ENCODE measurements at regions not wholly inside any gene's neighbourhood (a gene's known extent, or its start where the extent isn't known, plus 50 kb on each side); places are given as distances from the start of the nearest gene placed in this dataset.

DNA sequence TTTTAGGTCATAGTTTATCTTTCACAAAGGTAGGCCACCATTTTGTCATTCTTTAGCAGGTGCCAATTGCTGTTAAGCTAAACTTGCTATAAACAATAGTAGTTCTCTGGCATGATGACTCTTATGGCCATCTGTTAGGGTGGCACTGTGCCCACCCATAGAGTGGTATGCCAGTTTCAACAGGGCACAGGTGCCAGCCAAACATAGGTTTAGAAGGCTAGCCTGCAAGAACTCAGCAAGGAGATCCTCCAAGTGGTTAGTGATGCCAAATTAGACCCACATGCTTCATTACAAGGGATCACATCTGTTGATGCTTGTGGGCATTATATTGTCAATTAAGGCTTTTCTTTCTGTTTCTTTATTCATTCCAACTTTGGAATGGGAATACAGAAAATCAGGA is 204.5 kb downstream of the FMR1NB start:
- Histone ChIP-seq H3K27me3 (ENCODE audit: insufficient read depth, low read length) (no peaks in the 10 kb centered on the region), H3K4me1 (ENCODE audit: insufficient read depth, low read length) (no peaks in the 10 kb centered on the region), H3K4me3 (ENCODE audit: low read length) (no peak overlapping the region), H3K9me3 (ENCODE audit: insufficient read depth, low read depth, low read length) (no peaks in the 10 kb centered on the region), H3K9ac (ENCODE audit: low read depth, low read length) (no peak overlapping the region), H3K36me3 (ENCODE audit: insufficient read depth, low read depth, low read length) (no peaks in the 10 kb centered on the region), H3K27ac (ENCODE audit: low read length) (no peak overlapping the region)

DNA sequence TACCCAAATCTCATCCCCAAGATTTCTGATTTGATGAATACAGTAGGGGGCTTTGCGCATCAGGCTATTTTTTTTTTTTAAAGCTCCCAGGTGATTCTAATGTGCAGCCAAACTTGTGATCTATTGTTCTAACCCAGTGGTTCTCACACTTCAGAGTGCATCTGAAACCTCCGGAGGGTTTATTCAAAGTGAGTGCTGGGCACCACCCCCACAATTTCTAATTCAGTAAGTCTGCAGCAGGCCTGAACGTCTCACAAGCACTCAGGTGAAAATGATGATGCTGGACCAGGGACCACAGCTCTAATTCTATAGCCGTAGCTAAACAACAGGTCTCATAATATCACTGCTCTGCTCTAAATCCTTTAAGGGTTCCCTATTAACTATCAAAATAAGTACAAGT is 211.4 kb downstream of the FMR1NB start:
- Histone ChIP-seq H3K27ac (ENCODE audit: low read length) (no peak overlapping the region), H3K4me1 (ENCODE audit: insufficient read depth, low read length) (no peaks in the 10 kb centered on the region), H3K4me3 (ENCODE audit: low read length) (no peak overlapping the region)

DNA sequence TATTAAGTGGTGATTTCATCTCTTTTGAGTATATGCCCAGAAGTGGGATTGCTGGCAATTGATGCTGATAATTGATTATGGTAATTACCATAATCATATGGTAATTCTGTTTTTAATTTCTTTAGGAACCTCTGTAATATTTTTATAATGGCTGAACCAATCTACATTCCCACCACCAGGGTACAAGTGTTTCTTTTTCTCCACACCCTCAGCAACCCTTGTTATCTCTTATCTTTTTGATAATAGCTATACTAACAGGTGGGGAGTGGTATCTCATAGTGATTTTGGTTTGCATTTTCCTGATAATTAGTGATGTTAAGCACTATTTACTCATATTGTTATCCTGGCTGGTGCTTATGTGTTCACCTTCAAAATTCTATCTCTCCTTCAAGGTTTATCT is 212.6 kb downstream of the FMR1NB start:
- Histone ChIP-seq H3K4me3 (ENCODE audit: low read length) (no peak overlapping the region), H3K27ac (ENCODE audit: low read length) (no peak overlapping the region), H3K27me3 (ENCODE audit: insufficient read depth, low read length) (no peaks in the 10 kb centered on the region), H3K4me1 (ENCODE audit: insufficient read depth, low read length) (no peaks in the 10 kb centered on the region), H3K36me3 (ENCODE audit: insufficient read depth, low read depth, low read length) (no peaks in the 10 kb centered on the region), H3K9me3 (ENCODE audit: insufficient read depth, low read depth, low read length) (no peaks in the 10 kb centered on the region), H3K9ac (ENCODE audit: low read depth, low read length) (no peak overlapping the region)

More for the DNA sequence above, 211.4 kb downstream of the FMR1NB start:
- no peaks in the 10 kb centered on the region for H3K27me3 ChIP-seq (ENCODE audit: insufficient read depth, low read length)
- no peaks in the 10 kb centered on the region for H3K9me3 ChIP-seq (ENCODE audit: insufficient read depth, low read depth, low read length)
- no peaks in the 10 kb centered on the region for H3K36me3 ChIP-seq (ENCODE audit: insufficient read depth, low read depth, low read length)
- H3K9ac ChIP-seq (ENCODE audit: low read depth, low read length), result no peak overlapping the region

DNA sequence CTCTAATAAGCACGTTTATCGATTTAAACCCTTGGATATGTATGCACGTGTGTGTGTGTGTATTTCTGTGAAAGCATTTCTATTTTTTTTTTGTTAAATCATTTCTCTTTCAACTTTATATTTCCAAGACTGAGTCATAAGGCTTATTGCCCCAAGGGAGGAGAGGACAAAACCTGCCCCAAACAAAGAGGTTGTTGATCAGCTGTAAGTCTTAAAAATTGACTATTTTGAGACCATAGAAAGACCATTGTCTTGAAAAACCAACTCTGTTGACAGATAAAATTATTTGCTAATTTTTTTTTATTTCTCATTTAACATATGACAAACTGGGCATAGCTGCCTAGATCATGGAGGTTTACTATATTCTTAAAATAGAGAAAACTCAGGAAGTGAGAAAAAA is 222.4 kb downstream of the FMR1NB start:
- Histone ChIP-seq H3K27ac (ENCODE audit: low read length) (no peak overlapping the region), H3K36me3 (ENCODE audit: insufficient read depth, low read depth, low read length) (no peaks in the 10 kb centered on the region), H3K9ac (ENCODE audit: low read depth, low read length) (no peak overlapping the region), H3K27me3 (ENCODE audit: insufficient read depth, low read length) (no peaks in the 10 kb centered on the region), H3K4me3 (ENCODE audit: low read length) (no peak overlapping the region), H3K9me3 (ENCODE audit: insufficient read depth, low read depth, low read length) (no peaks in the 10 kb centered on the region), H3K4me1 (ENCODE audit: insufficient read depth, low read length) (no peaks in the 10 kb centered on the region)

DNA sequence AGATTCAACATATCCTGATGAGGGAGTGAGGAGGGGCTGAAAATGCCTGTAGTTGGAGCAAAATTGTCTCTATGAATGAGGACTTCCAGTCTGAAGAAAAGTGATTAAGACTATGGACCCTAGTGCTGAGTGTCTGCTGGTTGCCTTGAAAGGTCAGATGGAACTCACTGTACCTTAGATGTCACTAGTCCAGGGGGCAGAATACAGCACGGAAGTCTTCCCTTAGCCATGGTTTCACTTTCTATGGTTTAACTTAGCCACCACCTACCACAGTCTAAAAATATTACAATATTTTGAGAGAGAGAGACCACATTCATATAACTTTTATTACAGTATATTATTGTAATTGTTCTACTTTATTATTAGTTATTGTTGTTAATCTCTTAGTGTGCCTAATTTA is 223.1 kb downstream of the FMR1NB start:
- H3K9me3 ChIP-seq (ENCODE audit: insufficient read depth, low read depth, low read length), result no peaks in the 10 kb centered on the region
- H3K4me3 ChIP-seq (ENCODE audit: low read length), result no peak overlapping the region
- H3K27ac ChIP-seq (ENCODE audit: low read length), result no peak overlapping the region
- no peaks in the 10 kb centered on the region for H3K27me3 ChIP-seq (ENCODE audit: insufficient read depth, low read length)
- no peaks in the 10 kb centered on the region for H3K36me3 ChIP-seq (ENCODE audit: insufficient read depth, low read depth, low read length)
- H3K9ac ChIP-seq (ENCODE audit: low read depth, low read length), result no peak overlapping the region
- no peaks in the 10 kb centered on the region for H3K4me1 ChIP-seq (ENCODE audit: insufficient read depth, low read length)

DNA sequence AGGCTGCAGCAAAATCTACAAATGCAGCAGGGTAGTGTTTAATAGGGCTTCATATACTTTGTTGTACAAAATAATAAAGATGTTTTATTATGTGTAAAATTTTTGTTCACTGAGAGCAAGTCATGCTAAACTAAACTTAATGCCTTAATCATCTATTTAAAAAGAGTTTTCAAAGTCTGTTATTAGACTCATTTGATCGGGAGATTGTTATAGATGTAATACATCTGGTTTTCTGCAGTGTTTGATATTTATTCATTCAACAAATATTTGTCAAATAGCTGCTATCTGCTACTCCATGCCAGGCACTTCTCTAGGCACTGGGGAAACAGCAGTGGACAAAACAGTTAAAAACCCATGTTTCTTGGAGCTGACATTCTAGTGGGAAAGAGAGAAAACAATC is 233.6 kb downstream of the FMR1NB start:
- Histone ChIP-seq H3K4me3 (ENCODE audit: low read length) (no peak overlapping the region), H3K9me3 (ENCODE audit: insufficient read depth, low read depth, low read length) (no peaks in the 10 kb centered on the region), H3K36me3 (ENCODE audit: insufficient read depth, low read depth, low read length) (no peaks in the 10 kb centered on the region), H3K4me1 (ENCODE audit: insufficient read depth, low read length) (no peaks in the 10 kb centered on the region), H3K9ac (ENCODE audit: low read depth, low read length) (no peak overlapping the region), H3K27me3 (ENCODE audit: insufficient read depth, low read length) (no peaks in the 10 kb centered on the region), H3K27ac (ENCODE audit: low read length) (no peak overlapping the region)

DNA sequence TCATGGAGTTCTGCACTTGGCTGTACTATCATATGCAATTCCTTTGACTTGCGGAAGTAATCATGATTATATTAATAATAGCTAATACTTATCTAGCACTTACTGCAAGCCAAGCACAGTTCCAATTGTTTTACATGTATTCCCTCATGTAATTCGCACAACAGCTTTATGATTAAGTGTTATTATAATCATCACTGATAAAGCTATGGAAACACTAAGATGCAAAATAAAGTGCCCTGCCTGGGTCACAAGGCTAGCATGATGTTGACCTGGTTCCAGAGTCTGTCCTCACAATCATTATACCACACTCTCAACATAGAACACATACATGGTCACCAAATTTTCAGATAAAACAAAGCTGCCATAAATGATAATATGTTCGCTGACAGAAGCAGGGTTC is 234.6 kb downstream of the FMR1NB start:
- H3K4me1 ChIP-seq (ENCODE audit: insufficient read depth, low read length), result no peaks in the 10 kb centered on the region
- H3K9me3 ChIP-seq (ENCODE audit: insufficient read depth, low read depth, low read length), result no peaks in the 10 kb centered on the region
- no peaks in the 10 kb centered on the region for H3K36me3 ChIP-seq (ENCODE audit: insufficient read depth, low read depth, low read length)
- no peak overlapping the region for H3K9ac ChIP-seq (ENCODE audit: low read depth, low read length)
- no peak overlapping the region for H3K4me3 ChIP-seq (ENCODE audit: low read length)
- no peaks in the 10 kb centered on the region for H3K27me3 ChIP-seq (ENCODE audit: insufficient read depth, low read length)
- H3K27ac ChIP-seq (ENCODE audit: low read length), result no peak overlapping the region

DNA sequence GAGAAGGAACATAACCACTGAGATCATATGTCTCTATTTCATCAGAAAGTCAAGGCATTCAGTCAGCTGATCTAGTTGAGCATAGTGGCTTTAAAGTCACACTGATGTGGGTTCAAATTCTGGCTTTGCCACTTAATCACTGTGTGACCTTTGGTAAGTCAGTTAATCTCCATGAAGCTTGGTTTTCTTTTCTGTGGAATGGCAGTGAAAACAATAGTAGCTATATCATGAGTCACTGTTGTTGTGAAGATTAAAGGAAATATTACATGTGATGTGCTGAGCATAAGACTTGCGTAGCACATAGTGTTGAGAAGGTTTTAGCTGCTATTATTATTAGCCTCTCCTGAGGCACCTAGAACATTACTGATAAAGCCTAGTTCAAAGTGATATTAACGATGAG is 242.2 kb downstream of the FMR1NB start:
- H3K9me3 ChIP-seq (ENCODE audit: insufficient read depth, low read depth, low read length), result no peaks in the 10 kb centered on the region; the same call in 1 of the 2 replicates
- H3K27ac ChIP-seq (ENCODE audit: low read length), result no peak overlapping the region
- no peaks in the 10 kb centered on the region for H3K4me1 ChIP-seq (ENCODE audit: insufficient read depth, low read length)
- no peaks in the 10 kb centered on the region for H3K36me3 ChIP-seq (ENCODE audit: insufficient read depth, low read depth, low read length)
- H3K27me3 ChIP-seq (ENCODE audit: insufficient read depth, low read length), result no peaks in the 10 kb centered on the region
- no peak overlapping the region for H3K4me3 ChIP-seq (ENCODE audit: low read length)
- H3K9ac ChIP-seq (ENCODE audit: low read depth, low read length), result no peak overlapping the region

DNA sequence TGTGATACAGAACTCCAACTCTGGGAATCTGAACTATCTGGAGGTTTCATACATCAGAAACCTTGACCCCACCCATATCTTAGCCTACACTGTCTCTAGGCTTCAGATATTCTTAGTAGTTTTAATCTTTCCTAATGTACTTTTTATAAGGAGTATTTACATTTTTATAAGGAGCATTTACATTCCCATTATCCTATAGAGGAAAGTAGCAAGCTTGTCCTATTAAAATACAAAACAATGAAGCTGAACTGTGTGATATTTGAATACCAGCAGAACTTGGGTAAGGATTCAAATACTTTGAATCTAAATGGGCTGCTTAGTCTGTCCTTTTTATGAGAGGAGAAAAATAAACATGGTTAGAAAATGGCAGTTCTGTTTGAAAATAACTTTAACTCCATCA is 247.4 kb downstream of the FMR1NB start:
- no peak overlapping the region for H3K4me3 ChIP-seq (ENCODE audit: low read length)
- no peak overlapping the region for H3K27ac ChIP-seq (ENCODE audit: low read length)
- no peaks in the 10 kb centered on the region; the same call in 1 of the 2 replicates for H3K9me3 ChIP-seq (ENCODE audit: insufficient read depth, low read depth, low read length)
- H3K9ac ChIP-seq (ENCODE audit: low read depth, low read length), result no peak overlapping the region
- no peaks in the 10 kb centered on the region for H3K4me1 ChIP-seq (ENCODE audit: insufficient read depth, low read length)
- H3K36me3 ChIP-seq (ENCODE audit: insufficient read depth, low read depth, low read length), result no peaks in the 10 kb centered on the region
- H3K27me3 ChIP-seq (ENCODE audit: insufficient read depth, low read length), result no peaks in the 10 kb centered on the region

DNA sequence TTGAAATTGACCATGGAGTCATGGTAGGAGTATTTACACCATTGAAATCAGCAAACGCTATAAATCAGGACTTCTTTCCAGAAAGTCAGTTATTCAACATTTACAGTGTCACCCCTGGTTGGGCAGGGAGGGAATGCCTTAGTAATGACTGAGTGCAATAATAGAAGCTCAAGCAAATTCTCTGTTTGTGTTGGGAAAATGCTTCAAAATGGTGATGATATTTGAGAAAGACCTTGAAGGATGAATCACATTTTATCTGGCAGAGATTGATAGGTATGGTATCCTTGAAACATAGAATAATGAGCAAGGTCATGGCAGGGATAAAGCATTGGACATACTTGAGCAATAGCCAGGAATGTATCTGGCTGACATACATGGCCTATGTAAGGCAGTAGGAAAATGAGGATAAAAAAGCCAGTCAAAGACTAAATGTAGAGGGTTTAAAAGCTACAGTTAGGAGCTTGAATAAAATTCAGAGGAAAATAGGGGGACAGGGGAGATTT is 248.7 kb downstream of the FMR1NB start:
- H3K4me3 ChIP-seq (ENCODE audit: low read length), result no peak overlapping the region
- H3K4me1 ChIP-seq (ENCODE audit: insufficient read depth, low read length), result no peaks in the 10 kb centered on the region
- no peak overlapping the region for H3K9ac ChIP-seq (ENCODE audit: low read depth, low read length)
- no peak overlapping the region for H3K27ac ChIP-seq (ENCODE audit: low read length)
- H3K36me3 ChIP-seq (ENCODE audit: insufficient read depth, low read depth, low read length), result no peaks in the 10 kb centered on the region
- no peaks in the 10 kb centered on the region; the same call in 1 of the 2 replicates for H3K9me3 ChIP-seq (ENCODE audit: insufficient read depth, low read depth, low read length)
- H3K27me3 ChIP-seq (ENCODE audit: insufficient read depth, low read length), result no peaks in the 10 kb centered on the region

DNA sequence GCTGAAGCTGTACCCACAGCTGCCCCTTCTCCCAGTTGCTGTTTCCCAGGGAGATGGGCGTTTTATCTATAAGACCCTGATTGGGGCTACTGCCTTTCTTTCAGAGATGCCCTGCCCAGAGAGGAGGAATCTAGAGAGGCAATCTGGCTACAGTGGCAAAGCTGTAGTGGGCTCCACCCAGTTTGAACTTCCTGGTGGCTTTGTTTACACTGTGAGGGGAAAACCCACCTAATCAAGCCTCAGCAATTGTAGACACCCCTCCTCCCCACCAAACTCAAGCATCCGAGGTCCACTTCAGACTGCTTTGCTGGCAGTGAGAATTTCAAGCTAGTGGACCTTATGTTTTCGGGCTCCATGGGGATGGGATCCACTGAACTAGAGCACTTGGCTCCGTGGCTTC is 240.4 kb upstream of the AFF2 start:
- no peak overlapping the region for H3K27ac ChIP-seq (ENCODE audit: low read length)
- no peaks in the 10 kb centered on the region for H3K4me1 ChIP-seq (ENCODE audit: insufficient read depth, low read length)
- no peak overlapping the region for H3K4me3 ChIP-seq (ENCODE audit: low read length)
- H3K9me3 ChIP-seq (ENCODE audit: insufficient read depth, low read depth, low read length), result no peaks in the 10 kb centered on the region
- H3K27me3 ChIP-seq (ENCODE audit: insufficient read depth, low read length), result no peaks in the 10 kb centered on the region
- H3K36me3 ChIP-seq (ENCODE audit: insufficient read depth, low read depth, low read length), result no peaks in the 10 kb centered on the region
- H3K9ac ChIP-seq (ENCODE audit: low read depth, low read length), result no peak overlapping the region

DNA sequence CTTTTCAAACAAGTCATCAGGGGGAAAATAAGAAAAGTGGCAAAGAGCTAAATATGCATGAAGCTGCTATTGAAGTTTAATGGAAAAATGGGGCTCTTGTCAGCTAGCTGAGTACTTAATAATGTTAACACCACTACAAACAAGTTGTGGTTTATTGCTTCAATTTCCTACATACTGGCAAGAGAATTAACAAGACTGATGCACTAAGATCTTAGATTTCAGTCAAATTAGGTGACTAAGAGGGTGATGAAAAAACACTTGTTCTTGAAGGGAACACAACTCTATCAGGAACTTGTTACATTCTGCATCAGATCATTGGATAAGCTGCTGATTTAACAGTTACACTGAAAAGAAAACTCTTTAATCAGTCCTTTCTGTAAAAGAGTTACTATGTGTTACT is 234.6 kb upstream of the AFF2 start:
- Histone ChIP-seq H3K4me3 (ENCODE audit: low read length) (no peak overlapping the region), H3K9me3 (ENCODE audit: insufficient read depth, low read depth, low read length) (no peaks in the 10 kb centered on the region), H3K9ac (ENCODE audit: low read depth, low read length) (no peak overlapping the region), H3K27ac (ENCODE audit: low read length) (no peak overlapping the region), H3K36me3 (ENCODE audit: insufficient read depth, low read depth, low read length) (no peaks in the 10 kb centered on the region), H3K27me3 (ENCODE audit: insufficient read depth, low read length) (no peaks in the 10 kb centered on the region), H3K4me1 (ENCODE audit: insufficient read depth, low read length) (no peaks in the 10 kb centered on the region)

DNA sequence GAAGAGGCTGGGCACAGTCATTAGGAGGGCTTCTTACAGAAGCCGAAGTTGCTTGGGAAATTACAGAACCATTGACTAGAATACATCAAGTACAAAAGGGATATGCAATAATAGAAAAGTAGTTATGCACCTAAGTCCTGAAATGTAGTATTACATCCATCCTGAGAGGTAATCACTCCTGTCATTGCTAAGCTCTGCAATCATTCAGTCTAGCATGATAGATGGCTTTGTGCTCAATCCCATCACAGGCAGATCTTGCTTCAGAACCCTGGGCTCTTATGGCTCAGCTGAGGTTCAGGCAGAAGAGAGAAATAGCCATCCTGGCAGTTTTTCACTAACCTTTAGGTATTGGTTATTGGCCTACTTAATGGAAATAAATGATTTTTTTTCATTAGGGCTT is 231.7 kb upstream of the AFF2 start:
- no peak overlapping the region for H3K4me3 ChIP-seq (ENCODE audit: low read length)
- H3K4me1 ChIP-seq (ENCODE audit: insufficient read depth, low read length), result no peaks in the 10 kb centered on the region
- no peak overlapping the region for H3K9ac ChIP-seq (ENCODE audit: low read depth, low read length)
- H3K36me3 ChIP-seq (ENCODE audit: insufficient read depth, low read depth, low read length), result no peaks in the 10 kb centered on the region
- no peaks in the 10 kb centered on the region for H3K27me3 ChIP-seq (ENCODE audit: insufficient read depth, low read length)
- H3K9me3 ChIP-seq (ENCODE audit: insufficient read depth, low read depth, low read length), result no peaks in the 10 kb centered on the region
- no peak overlapping the region for H3K27ac ChIP-seq (ENCODE audit: low read length)

All from iPS-20b (cell line).